ENCODE measurements at regions not wholly inside any gene's neighbourhood (a gene's known extent, or its start where the extent isn't known, plus 50 kb on each side); places are given as distances from the start of the nearest gene placed in this dataset.

- TF ChIP-seq CTCF (IDR thresholded peaks at IDR 0.05) = no peak
- no peak for TF ChIP-seq EP300 (IDR thresholded peaks at IDR 0.05)
Observed at GRCh38 chr4:120232050-120232449, 165.4 kb upstream of the MAD2L1 start.

Data from ovary (tissue), 3 donors.